ENCODE measurements at regions not wholly inside any gene's neighbourhood (a gene's known extent, or its start where the extent isn't known, plus 50 kb on each side); places are given as distances from the start of the nearest gene placed in this dataset.

- Histone ChIP-seq H3K4me1 (ENCODE audit: insufficient read depth) (no peaks in the 10 kb centered on the region), H3K9me3 (no peaks in the 10 kb centered on the region), H3K4me3 (no peak overlapping the region), H3K27me3 (no peaks in the 10 kb centered on the region), H3K27ac (no peak overlapping the region), H3K36me3 (no peaks in the 10 kb centered on the region)
- intact Hi-C loops (cut with DNase I), result no loop called here
- no peak for TF ChIP-seq EP300 (IDR thresholded peaks at IDR 0.05)
- no peak for TF ChIP-seq CTCF (IDR thresholded peaks at IDR 0.05)
- TF ChIP-seq POLR2A (IDR thresholded peaks at IDR 0.05), result no peak
- DNase-seq, result peak; percentile 17 to 46 (median 26)
- WGBS, 3 donors, result 10 to 16% (median 10%) methylated on average over 2 of the region's 2 CpGs
Measured at GRCh38 chr2:137865954-137866540, 98.2 kb upstream of the HNMT start.

GRCh38 chr2:137870682-137871081 lies 93.6 kb upstream of the HNMT start:
- Histone ChIP-seq H3K36me3 (no peaks in the 10 kb centered on the region), H3K27ac (no peak overlapping the region), H3K9me3 (no peaks in the 10 kb centered on the region), H3K27me3 (no peaks in the 10 kb centered on the region), H3K4me1 (ENCODE audit: insufficient read depth) (no peaks in the 10 kb centered on the region), H3K4me3 (no peak overlapping the region)
- TF ChIP-seq EP300 (IDR thresholded peaks at IDR 0.05), result no peak
- no peak for TF ChIP-seq POLR2A (IDR thresholded peaks at IDR 0.05)
- TF ChIP-seq CTCF (IDR thresholded peaks at IDR 0.05), result no peak
- 8 to 23% (median 13%) methylated on average over 1 of the region's 1 CpG for WGBS, 3 donors
- intact Hi-C loops (cut with DNase I), result no loop called here
- DNase-seq, result no peak

- Histone ChIP-seq H3K4me3 (no peak overlapping the region), H3K9me3 (no peaks in the 10 kb centered on the region), H3K4me1 (ENCODE audit: insufficient read depth) (no peaks in the 10 kb centered on the region), H3K36me3 (no peaks in the 10 kb centered on the region), H3K27ac (no peak overlapping the region), H3K27me3 (no peaks in the 10 kb centered on the region)
- 87 to 93% (median 92%) methylated on average over 4 of the region's 4 CpGs for WGBS, 3 donors
- TF ChIP-seq EP300 (IDR thresholded peaks at IDR 0.05), result no peak
- no peak for TF ChIP-seq CTCF (IDR thresholded peaks at IDR 0.05)
- TF ChIP-seq POLR2A (IDR thresholded peaks at IDR 0.05), result no peak
- no peak for DNase-seq
- intact Hi-C loops (cut with DNase I), result no loop called here
Measured at GRCh38 chr2:137872577-137872976, 91.7 kb upstream of the HNMT start.

GRCh38 chr2:137873536-137874244 lies 90.6 kb upstream of the HNMT start:
- no peaks in the 10 kb centered on the region for H3K4me1 ChIP-seq (ENCODE audit: insufficient read depth)
- H3K4me3 ChIP-seq, result no peak overlapping the region
- no peak overlapping the region for H3K27ac ChIP-seq
- H3K9me3 ChIP-seq, result no peaks in the 10 kb centered on the region
- no peaks in the 10 kb centered on the region for H3K27me3 ChIP-seq
- intact Hi-C loops (cut with DNase I), result no loop called here
- 45 to 52% (median 50%) methylated on average over 5 of the region's 5 CpGs for WGBS, 3 donors
- no peak for DNase-seq
- no peaks in the 10 kb centered on the region for H3K36me3 ChIP-seq
- TF ChIP-seq POLR2A (IDR thresholded peaks at IDR 0.05) (no peak), EP300 (IDR thresholded peaks at IDR 0.05) (no peak), CTCF (IDR thresholded peaks at IDR 0.05) (no peak)

Data from ovary (tissue), 7 donors.